Peyer's patch (tissue), 4 donors: ENCODE measurements at regions not wholly inside any gene's neighbourhood (a gene's known extent, or its start where the extent isn't known, plus 50 kb on each side); places are given as distances from the start of the nearest gene placed in this dataset.

Source experiments
- DNase-seq, 3 donors: peaks; one replicate each; pipeline ENCODE4 v3.0.0-alpha.2; 2017 to 2019
- H3K27ac ChIP-seq, 4 donors: fragments of 200-600 bp; sonication (generic); one replicate each; pipeline ENCODE4 v1.5.1; 2016 to 2019
- H3K27me3 ChIP-seq, 2 donors: fragments of 200-600 bp; sonication (generic); one replicate each; pipeline ENCODE4 v1.5.1; 2019
- H3K36me3 ChIP-seq, 3 donors: fragments of 200-600 bp; sonication (generic); one replicate each; pipeline ENCODE4 v1.5.1; 2016 to 2019
- H3K4me1 ChIP-seq, 4 donors: fragments of 200-600 bp; sonication (generic); one replicate each; pipeline ENCODE4 v1.5.1; 2016 to 2019
- H3K4me3 ChIP-seq, 4 donors: fragments of 200-600 bp; sonication (generic); 1 replicate in 3 of 4; 2 replicates in 1 of 4; pipeline ENCODE4 v1.5.1; 2016 to 2019; ENCODE audit warnings: mild to moderate bottlenecking in 1 of 4
- H3K9me3 ChIP-seq, 4 donors: fragments of 200-600 bp; sonication (generic); one replicate each; pipeline ENCODE4 v1.5.1; 2016 to 2019; ENCODE audit warnings: mild to moderate bottlenecking in 1 of 4
- POLR2A ChIP-seq, 2 donors: fragments of 450-650 bp; IDR thresholded peaks; one replicate each; pipeline ENCODE4 v1.5.1; 2017; ENCODE audit warnings: antibody characterized with exemption in 2 of 2, mild to moderate bottlenecking in 2 of 2, moderate library complexity in 2 of 2
- TF ChIP-seq, protein P1 (sequence below), 6 experiments: fragments of 450-650 bp in 4 of 6; fragments of 200-600 bp in 2 of 6; sonication (generic) in 1 of 6; IDR thresholded peaks; one replicate each; pipeline ENCODE4 v1.5.1; 2017 to 2019; ENCODE audit warnings: antibody characterized with exemption in 6 of 6, mild to moderate bottlenecking in 3 of 6, moderate library complexity in 1 of 6

DNA sequence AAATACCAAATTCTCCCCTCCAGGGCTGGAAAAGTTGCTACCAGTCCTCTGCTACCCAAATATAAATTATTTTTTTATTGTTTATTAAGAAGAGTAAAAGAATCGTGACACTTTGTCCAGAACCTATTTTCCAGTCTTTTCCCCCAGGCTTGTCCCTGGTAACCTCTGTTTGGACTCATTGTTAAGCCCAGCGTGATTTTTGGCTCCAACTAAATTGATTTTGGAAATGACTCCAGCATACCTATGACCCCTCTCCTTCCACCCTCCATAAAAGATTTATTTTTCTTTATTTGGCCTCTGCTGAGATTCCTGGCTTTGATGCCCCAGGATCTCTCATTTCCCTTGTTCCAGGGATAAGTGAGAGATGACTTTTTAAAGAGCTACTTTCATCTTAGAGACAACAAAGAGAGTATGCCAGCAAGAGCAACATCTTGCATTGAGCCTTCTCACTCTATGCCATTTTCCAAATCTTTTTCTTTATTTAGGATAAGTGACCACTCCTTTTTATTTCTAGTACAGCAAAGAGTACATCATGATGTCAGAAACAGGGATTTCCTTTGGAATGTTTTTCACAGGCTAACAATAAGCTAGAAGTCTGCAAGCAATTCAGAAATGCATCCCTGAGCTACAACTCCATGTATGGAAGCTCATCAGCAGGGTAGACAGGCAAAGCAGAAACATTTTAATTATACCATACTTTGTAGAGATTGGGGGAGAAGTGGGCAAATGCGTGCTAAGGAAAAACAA, 75.8 kb downstream of the DAD1 start:
- DNase-seq, result no peak
- Histone ChIP-seq H3K36me3 (no peaks in the 10 kb centered on the region), H3K27me3 (no peaks in the 10 kb centered on the region), H3K9me3 (no peaks in the 10 kb centered on the region), H3K4me1 (peaks cover 0 to 21% (median 6%) of the 10 kb centered on the region in 4 donors), H3K27ac (peak overlapping the region; percentile 39 to 75 (median 64)), H3K4me3 (no peak overlapping the region)
- no peak for TF ChIP-seq POLR2A (IDR thresholded peaks at IDR 0.05)
- TF ChIP-seq, protein P1, sequence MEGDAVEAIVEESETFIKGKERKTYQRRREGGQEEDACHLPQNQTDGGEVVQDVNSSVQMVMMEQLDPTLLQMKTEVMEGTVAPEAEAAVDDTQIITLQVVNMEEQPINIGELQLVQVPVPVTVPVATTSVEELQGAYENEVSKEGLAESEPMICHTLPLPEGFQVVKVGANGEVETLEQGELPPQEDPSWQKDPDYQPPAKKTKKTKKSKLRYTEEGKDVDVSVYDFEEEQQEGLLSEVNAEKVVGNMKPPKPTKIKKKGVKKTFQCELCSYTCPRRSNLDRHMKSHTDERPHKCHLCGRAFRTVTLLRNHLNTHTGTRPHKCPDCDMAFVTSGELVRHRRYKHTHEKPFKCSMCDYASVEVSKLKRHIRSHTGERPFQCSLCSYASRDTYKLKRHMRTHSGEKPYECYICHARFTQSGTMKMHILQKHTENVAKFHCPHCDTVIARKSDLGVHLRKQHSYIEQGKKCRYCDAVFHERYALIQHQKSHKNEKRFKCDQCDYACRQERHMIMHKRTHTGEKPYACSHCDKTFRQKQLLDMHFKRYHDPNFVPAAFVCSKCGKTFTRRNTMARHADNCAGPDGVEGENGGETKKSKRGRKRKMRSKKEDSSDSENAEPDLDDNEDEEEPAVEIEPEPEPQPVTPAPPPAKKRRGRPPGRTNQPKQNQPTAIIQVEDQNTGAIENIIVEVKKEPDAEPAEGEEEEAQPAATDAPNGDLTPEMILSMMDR (IDR thresholded peaks at IDR 0.05), result no peak

DNA sequence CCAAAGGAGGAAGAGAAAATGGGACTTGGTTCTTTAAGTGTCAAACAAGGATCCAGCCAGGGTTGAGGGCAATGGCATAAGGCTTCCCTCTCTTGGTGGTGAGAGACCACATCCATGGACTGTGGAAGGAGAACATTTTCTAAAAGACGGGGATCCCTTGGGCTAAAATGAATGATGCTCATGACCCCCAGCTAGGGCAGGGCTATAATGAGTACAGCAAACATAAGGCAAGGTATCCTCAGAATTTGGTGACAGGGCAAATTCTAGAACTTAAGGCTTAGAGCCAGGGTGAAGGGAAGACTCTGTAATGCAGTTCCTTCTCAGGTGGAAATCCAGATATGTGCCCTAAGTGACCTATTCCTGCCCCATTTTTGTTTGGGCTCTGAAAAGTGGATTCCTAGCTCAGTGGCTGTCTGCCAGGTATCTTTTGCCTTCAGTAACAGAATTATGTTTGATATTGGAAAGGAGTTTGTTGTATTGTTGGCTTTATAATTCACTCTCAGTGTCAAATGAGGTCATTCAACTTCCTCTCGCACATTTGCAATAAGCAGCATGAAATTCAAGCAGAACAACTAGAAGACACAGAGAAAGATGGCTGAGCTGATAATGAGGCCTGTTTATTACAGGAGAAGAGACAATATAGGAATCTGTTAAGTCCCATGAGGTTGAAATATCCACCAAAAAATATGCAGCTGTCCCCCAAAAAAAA, 76.8 kb downstream of the DAD1 start:
- H3K27me3 ChIP-seq, result no peaks in the 10 kb centered on the region
- H3K9me3 ChIP-seq, result no peaks in the 10 kb centered on the region
- no peaks in the 10 kb centered on the region for H3K36me3 ChIP-seq
- H3K27ac ChIP-seq, result peak overlapping the region; percentile 39 to 75 (median 70)
- H3K4me1 ChIP-seq, result peaks cover 0 to 21% (median 5%) of the 10 kb centered on the region in 4 donors
- DNase-seq, result no peak
- no peak overlapping the region for H3K4me3 ChIP-seq
- TF ChIP-seq, protein P1 (IDR thresholded peaks at IDR 0.05), result no peak
- TF ChIP-seq POLR2A (IDR thresholded peaks at IDR 0.05), result no peak

GRCh38 chr14:22510527-22511110, 78.4 kb downstream of the DAD1 start:
- Histone ChIP-seq H3K27me3 (no peaks in the 10 kb centered on the region), H3K27ac (peak overlapping the region; percentile 25 to 75 (median 64)), H3K9me3 (no peaks in the 10 kb centered on the region), H3K4me1 (peaks cover 0 to 14% (median 7%) of the 10 kb centered on the region in 4 donors), H3K4me3 (no peak overlapping the region), H3K36me3 (no peaks in the 10 kb centered on the region)
- TF ChIP-seq POLR2A (IDR thresholded peaks at IDR 0.05), result no peak
- TF ChIP-seq, protein P1 (IDR thresholded peaks at IDR 0.05), result no peak
- DNase-seq, result no peak

GRCh38 chr14:22509751-22510300, 79.2 kb downstream of the DAD1 start:
- peak overlapping the region; percentile 25 to 75 (median 64) for H3K27ac ChIP-seq
- H3K4me1 ChIP-seq, result peaks cover 0 to 14% (median 7%) of the 10 kb centered on the region in 4 donors
- H3K27me3 ChIP-seq, result no peaks in the 10 kb centered on the region
- H3K9me3 ChIP-seq, result no peaks in the 10 kb centered on the region
- H3K4me3 ChIP-seq, result peak overlapping the region in 1 of 4 donors; percentile 10
- DNase-seq, result no peak
- TF ChIP-seq POLR2A (IDR thresholded peaks at IDR 0.05), result no peak
- TF ChIP-seq, protein P1 (IDR thresholded peaks at IDR 0.05), result no peak
- H3K36me3 ChIP-seq, result no peaks in the 10 kb centered on the region

GRCh38 chr14:22509036-22509709, 79.9 kb downstream of the DAD1 start:
- H3K4me3 ChIP-seq, result peak overlapping the region in 1 of 4 donors; percentile 10
- H3K27me3 ChIP-seq, result no peaks in the 10 kb centered on the region
- no peaks in the 10 kb centered on the region for H3K9me3 ChIP-seq
- DNase-seq, result no peak
- peaks cover 0 to 14% (median 6%) of the 10 kb centered on the region in 4 donors for H3K4me1 ChIP-seq
- no peaks in the 10 kb centered on the region for H3K36me3 ChIP-seq
- peak overlapping the region in 3 of 4 donors; percentile 57 to 75 (median 70) for H3K27ac ChIP-seq
- TF ChIP-seq, protein P1 (IDR thresholded peaks at IDR 0.05), result no peak
- no peak for TF ChIP-seq POLR2A (IDR thresholded peaks at IDR 0.05)
